AG09309 (cell line): ENCODE measurements at regions not wholly inside any gene's neighbourhood (a gene's known extent, or its start where the extent isn't known, plus 50 kb on each side); places are given as distances from the start of the nearest gene placed in this dataset.
"Not testable (repeated sequence)": the region's sequence is repeated elsewhere in the genome, so short reads cannot be mapped to it uniquely, and the experiment has no call there.

Experiments used
- DNase-seq: peaks from one replicate; pipeline ENCODE4 v3.0.0-alpha.2; 2010; ENCODE audit warnings: low read depth
- H3K4me3 ChIP-seq: 2 replicates; pipeline ENCODE4 v1.5.1; 2011; ENCODE audit warnings: mild to moderate bottlenecking, low read depth, low read length, moderate library complexity; ENCODE audit not compliant: control insufficient read depth
- TF ChIP-seq, protein P1 (sequence below): IDR thresholded peaks from 2 replicates; pipeline ENCODE4 v1.5.1; 2011; ENCODE audit warnings: mild to moderate bottlenecking, low read depth, low read length, inconsistent platforms; ENCODE audit not compliant: insufficient read depth, control insufficient read depth; ENCODE audit errors: missing control alignments

- TF ChIP-seq, protein P1, sequence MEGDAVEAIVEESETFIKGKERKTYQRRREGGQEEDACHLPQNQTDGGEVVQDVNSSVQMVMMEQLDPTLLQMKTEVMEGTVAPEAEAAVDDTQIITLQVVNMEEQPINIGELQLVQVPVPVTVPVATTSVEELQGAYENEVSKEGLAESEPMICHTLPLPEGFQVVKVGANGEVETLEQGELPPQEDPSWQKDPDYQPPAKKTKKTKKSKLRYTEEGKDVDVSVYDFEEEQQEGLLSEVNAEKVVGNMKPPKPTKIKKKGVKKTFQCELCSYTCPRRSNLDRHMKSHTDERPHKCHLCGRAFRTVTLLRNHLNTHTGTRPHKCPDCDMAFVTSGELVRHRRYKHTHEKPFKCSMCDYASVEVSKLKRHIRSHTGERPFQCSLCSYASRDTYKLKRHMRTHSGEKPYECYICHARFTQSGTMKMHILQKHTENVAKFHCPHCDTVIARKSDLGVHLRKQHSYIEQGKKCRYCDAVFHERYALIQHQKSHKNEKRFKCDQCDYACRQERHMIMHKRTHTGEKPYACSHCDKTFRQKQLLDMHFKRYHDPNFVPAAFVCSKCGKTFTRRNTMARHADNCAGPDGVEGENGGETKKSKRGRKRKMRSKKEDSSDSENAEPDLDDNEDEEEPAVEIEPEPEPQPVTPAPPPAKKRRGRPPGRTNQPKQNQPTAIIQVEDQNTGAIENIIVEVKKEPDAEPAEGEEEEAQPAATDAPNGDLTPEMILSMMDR = no peak
- no peak overlapping the region for H3K4me3 ChIP-seq
- DNase-seq = no peak
Observed at GRCh38 chr5:17019324-17019723, 83.2 kb upstream of the MYO10 start.

DNA sequence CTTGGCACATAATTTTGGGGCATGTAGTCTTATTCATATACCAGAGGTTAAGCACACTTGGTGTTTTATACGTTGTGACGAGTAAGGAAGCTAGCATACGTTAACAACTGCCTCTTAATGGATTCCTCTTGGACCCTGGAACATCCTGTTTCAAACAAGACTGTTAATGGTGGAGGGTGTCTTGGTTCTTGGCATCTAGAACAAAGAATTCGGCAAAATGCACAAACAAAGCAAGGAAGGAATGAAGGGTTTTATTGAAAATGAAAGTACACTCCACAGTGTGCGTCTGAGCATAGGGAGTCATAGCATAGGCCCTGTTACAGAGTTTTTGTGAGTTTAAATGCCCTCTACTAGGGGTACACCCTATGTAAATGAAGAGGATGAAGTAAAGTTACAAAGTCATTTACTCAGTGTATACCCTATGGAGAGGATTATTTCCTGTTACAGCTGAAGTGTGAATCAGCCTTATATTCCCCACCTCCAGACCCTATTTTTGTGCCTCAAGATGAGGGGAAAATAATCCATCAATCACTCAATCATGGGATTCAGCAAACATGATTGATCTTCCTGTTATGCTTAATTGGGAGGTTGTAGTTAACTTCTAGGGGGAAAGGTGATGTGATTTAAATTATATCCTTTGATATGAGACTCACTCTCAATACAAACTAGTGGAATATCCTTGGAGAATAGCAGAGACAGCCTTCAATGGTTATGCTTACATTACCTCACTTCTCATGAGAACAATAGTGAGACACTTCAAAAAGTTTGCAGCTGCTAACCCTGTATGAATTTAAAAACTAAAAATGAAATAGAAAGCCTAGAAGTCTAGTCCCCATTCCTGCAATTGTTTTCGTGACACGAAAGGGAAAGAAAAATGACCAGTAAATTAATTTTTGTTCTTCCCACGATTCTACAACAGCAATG, 84.9 kb upstream of the MYO10 start:
- TF ChIP-seq, protein P1 = no peak
- H3K4me3 ChIP-seq = no peak overlapping the region
- DNase-seq = no peak

- no peak for DNase-seq
- TF ChIP-seq, protein P1 = no peak
Observed at GRCh38 chr5:17021602-17021932, 85.5 kb upstream of the MYO10 start.

GRCh38 chr5:17022296-17022695, 86.2 kb upstream of the MYO10 start:
- H3K4me3 ChIP-seq = no peak overlapping the region
- TF ChIP-seq, protein P1 = no peak
- DNase-seq = no peak

More at GRCh38 chr5:17021602-17021932, 85.5 kb upstream of the MYO10 start:
- H3K4me3 ChIP-seq = no peak overlapping the region

- TF ChIP-seq, protein P1 = no peak
- H3K4me3 ChIP-seq = no peak overlapping the region
- DNase-seq = no peak
Observed at GRCh38 chr5:17024686-17025180, 88.6 kb upstream of the MYO10 start.

DNA sequence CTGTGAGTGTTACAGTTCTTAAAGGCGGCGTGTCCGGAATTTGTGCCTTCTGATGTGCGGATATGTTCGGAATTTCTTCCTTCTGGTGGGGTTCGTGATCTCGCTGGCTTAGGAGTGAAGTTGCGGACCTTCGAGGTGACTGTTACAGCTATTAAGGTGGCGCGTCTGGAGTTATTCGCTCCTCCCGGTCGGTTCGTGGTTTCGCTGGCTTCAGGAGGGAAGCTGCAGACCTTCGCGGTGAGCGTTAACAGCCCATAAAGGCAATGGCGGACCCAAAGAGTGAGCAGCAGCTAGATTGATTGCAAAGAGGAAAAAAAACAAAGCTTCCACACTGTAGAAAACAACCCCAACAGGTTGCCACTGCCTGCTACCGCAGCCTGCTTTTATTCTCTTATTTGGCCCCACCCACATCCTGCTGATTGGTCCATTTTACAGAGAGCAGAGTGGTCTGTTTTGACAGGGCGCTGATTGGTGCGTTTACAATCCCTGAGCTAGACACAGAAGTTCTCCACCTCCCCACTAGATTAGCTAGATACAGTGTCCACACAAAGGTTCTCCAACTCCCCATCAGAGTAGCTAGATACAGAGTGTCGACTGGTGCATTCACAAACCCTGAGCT, 95.7 kb upstream of the MYO10 start:
- DNase-seq = not testable (repeated sequence)

GRCh38 chr5:17032314-17032985, 96.4 kb upstream of the MYO10 start:
- not testable (repeated sequence) for DNase-seq, H3K4me3 ChIP-seq

More for the DNA sequence above, 95.7 kb upstream of the MYO10 start:
- not testable (repeated sequence) for H3K4me3 ChIP-seq

DNA sequence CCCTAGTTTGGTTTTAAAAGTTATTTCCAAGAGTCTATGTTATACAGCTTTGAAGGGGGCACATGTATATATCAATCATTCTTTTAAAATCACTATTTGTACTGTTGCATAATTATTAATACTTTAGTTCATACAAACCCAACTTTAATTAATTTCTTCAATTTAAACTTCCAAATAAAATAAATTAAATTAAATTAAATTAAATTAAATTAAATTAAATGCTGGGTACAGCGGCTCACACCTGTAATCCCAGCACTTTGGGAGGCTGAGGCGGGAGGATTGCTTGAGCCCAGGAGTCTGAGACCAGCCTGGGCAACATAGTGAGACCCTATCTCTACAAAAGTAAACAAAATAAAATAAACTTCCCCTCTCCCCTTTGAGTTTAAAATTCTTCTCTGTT, 98.9 kb upstream of the MYO10 start:
- not testable (repeated sequence) for DNase-seq, H3K4me3 ChIP-seq
